Brain microvascular endothelial cell (primary cell): ENCODE measurements at regions not wholly inside any gene's neighbourhood (a gene's known extent, or its start where the extent isn't known, plus 50 kb on each side); places are given as distances from the start of the nearest gene placed in this dataset.

Experiments
- DNase-seq: peaks from one replicate; pipeline ENCODE4 v3.0.0-alpha.2; 2020
- H3K27ac ChIP-seq: fragments of 250-450 bp; sonication (Bioruptor Pico); 2 replicates; pipeline ENCODE4 v1.5.1; 2020; ENCODE audit warnings: mild to moderate bottlenecking, moderate library complexity
- H3K27me3 ChIP-seq: fragments of 250-450 bp; sonication (Bioruptor Pico); replicated peaks from 2 replicates; pipeline ENCODE4 v1.5.1; 2020; ENCODE audit warnings: mild to moderate bottlenecking
- H3K36me3 ChIP-seq: fragments of 250-450 bp; sonication (Bioruptor Pico); replicated peaks from 2 replicates; pipeline ENCODE4 v1.5.1; 2020; ENCODE audit warnings: mild to moderate bottlenecking
- H3K4me3 ChIP-seq: 2 replicates; pipeline ENCODE4 v1.5.1; 2011; ENCODE audit warnings: low read depth, mild to moderate bottlenecking, control low read depth, low read length, moderate library complexity
- in situ Hi-C: cut with HindIII; loops from 2 replicates; pipeline ENCODE4 v1.10.0; 2017; ENCODE audit warnings: low sequenced_read_pairs, low pct_ligation_motif_present
- TF ChIP-seq, protein P1 (sequence below): IDR thresholded peaks from 2 replicates; pipeline ENCODE4 v1.5.1; 2011; ENCODE audit warnings: low read depth, mild to moderate bottlenecking, moderate library complexity, low read length, control low read depth, inconsistent platforms; ENCODE audit errors: missing control alignments

- no peak for DNase-seq
- in situ Hi-C loops, result no loop called here
- no peak overlapping the region for H3K4me3 ChIP-seq
- no peaks in the 10 kb centered on the region for H3K27me3 ChIP-seq
- H3K27ac ChIP-seq, result no peak overlapping the region
- no peaks in the 10 kb centered on the region for H3K36me3 ChIP-seq
- TF ChIP-seq, protein P1, sequence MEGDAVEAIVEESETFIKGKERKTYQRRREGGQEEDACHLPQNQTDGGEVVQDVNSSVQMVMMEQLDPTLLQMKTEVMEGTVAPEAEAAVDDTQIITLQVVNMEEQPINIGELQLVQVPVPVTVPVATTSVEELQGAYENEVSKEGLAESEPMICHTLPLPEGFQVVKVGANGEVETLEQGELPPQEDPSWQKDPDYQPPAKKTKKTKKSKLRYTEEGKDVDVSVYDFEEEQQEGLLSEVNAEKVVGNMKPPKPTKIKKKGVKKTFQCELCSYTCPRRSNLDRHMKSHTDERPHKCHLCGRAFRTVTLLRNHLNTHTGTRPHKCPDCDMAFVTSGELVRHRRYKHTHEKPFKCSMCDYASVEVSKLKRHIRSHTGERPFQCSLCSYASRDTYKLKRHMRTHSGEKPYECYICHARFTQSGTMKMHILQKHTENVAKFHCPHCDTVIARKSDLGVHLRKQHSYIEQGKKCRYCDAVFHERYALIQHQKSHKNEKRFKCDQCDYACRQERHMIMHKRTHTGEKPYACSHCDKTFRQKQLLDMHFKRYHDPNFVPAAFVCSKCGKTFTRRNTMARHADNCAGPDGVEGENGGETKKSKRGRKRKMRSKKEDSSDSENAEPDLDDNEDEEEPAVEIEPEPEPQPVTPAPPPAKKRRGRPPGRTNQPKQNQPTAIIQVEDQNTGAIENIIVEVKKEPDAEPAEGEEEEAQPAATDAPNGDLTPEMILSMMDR, result no peak
Measured at GRCh38 chr6:4366635-4367395, 231.4 kb upstream of the ECI2 start.

DNA sequence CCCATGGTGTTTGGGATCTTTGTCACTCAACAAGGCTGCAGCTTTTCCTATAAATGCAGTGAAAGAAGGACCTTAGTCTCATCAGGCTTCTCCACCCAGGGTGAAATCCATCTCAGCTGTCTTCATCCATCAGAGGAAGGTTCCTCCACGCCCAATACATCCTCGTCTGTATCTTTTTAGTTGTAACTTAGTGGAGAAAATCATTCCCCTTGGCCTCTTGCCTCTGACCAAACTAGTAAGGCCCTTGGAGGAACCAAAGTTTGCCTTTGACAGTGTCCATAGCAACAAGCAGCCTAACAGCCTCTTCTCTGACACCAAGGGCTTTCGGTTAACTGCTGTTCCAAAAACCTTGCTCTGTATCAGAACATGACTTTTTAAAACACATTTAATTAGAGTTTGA is 230.3 kb upstream of the ECI2 start:
- TF ChIP-seq, protein P1, result no peak
- Histone ChIP-seq H3K27ac (no peak overlapping the region), H3K4me3 (no peak overlapping the region), H3K27me3 (no peaks in the 10 kb centered on the region), H3K36me3 (no peaks in the 10 kb centered on the region)
- DNase-seq, result no peak
- in situ Hi-C loops, result no loop called here

DNA sequence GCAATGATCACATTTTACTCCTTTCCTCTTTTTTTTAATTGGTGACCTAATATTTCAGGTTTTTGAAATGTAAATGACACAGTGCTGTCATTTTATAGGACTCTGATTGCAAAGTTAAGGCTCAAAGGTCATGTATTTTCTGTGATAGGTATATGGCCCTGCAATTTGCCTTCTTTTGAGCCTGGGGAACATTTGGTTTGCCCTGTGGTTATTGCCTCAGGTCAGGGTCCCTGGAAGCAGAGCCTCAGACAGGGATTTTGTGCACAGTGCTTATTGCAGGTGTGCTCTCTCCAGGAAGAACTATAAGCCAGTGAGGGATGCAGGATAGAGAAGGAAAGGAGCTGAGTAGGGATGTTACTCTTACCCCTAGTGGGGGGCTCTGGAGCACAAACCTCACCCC is 229.3 kb upstream of the ECI2 start:
- H3K27ac ChIP-seq, result no peak overlapping the region
- in situ Hi-C loops, result no loop called here
- no peak overlapping the region for H3K4me3 ChIP-seq
- TF ChIP-seq, protein P1, result no peak
- H3K36me3 ChIP-seq, result no peaks in the 10 kb centered on the region
- H3K27me3 ChIP-seq, result no peaks in the 10 kb centered on the region
- no peak for DNase-seq

DNA sequence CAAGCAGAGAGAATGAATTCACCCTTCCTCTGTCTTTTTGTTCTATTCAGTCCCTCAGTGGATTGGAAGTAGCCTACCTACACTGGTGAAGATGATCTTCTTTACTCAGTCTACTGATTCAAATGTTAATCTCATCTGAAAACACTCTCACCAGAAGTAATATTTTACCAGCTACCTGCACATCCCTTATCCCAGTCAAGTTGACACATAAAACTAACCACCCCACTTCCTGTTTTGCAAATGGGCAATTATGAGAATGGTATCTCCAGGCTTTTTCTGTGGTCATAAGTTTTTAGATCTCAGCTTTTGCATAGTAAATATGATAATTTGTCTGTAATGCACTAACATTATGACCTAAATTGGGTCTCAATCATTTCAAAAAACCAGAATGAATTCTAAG is 228.8 kb upstream of the ECI2 start:
- DNase-seq, result no peak
- no peaks in the 10 kb centered on the region for H3K27me3 ChIP-seq
- TF ChIP-seq, protein P1, result no peak
- no peak overlapping the region for H3K4me3 ChIP-seq
- in situ Hi-C loops, result no loop called here
- H3K27ac ChIP-seq, result no peak overlapping the region
- no peaks in the 10 kb centered on the region for H3K36me3 ChIP-seq

GRCh38 chr6:4363656-4364055 is 228.3 kb upstream of the ECI2 start:
- no peaks in the 10 kb centered on the region for H3K36me3 ChIP-seq
- TF ChIP-seq, protein P1, result no peak
- no peaks in the 10 kb centered on the region for H3K27me3 ChIP-seq
- H3K27ac ChIP-seq, result no peak overlapping the region
- in situ Hi-C loops, result no loop called here
- no peak for DNase-seq
- H3K4me3 ChIP-seq, result no peak overlapping the region

DNA sequence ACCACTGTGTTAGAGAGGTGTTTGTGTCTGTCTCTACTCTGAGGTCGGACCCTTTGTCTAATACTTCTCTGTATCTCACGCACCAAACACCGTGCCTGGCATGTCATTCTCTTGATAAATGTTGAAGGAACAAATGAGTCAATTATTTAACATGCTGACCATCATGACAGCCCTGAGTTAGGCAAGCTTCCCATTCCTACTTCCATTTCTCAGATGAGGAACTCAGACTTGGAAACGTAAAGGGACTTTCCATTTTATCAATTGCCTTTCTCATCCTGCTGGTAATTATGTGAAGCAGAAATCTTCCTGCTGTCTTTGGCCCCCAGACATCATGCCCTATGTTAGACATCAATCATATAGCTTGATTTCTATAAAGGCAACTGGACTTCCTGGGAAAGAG is 227.0 kb upstream of the ECI2 start:
- no peak overlapping the region for H3K4me3 ChIP-seq
- no peaks in the 10 kb centered on the region for H3K36me3 ChIP-seq
- no peak for DNase-seq
- TF ChIP-seq, protein P1, result no peak
- in situ Hi-C loops, result no loop called here
- no peak overlapping the region for H3K27ac ChIP-seq
- no peaks in the 10 kb centered on the region for H3K27me3 ChIP-seq
